Astrocyte of the hippocampus (primary cell): ENCODE measurements at regions not wholly inside any gene's neighbourhood (a gene's known extent, or its start where the extent isn't known, plus 50 kb on each side); places are given as distances from the start of the nearest gene placed in this dataset.

Experiments used
- DNase-seq: peaks from one replicate; pipeline ENCODE4 v3.0.0; 2011; ENCODE audit warnings: low read depth, low spot score

DNA sequence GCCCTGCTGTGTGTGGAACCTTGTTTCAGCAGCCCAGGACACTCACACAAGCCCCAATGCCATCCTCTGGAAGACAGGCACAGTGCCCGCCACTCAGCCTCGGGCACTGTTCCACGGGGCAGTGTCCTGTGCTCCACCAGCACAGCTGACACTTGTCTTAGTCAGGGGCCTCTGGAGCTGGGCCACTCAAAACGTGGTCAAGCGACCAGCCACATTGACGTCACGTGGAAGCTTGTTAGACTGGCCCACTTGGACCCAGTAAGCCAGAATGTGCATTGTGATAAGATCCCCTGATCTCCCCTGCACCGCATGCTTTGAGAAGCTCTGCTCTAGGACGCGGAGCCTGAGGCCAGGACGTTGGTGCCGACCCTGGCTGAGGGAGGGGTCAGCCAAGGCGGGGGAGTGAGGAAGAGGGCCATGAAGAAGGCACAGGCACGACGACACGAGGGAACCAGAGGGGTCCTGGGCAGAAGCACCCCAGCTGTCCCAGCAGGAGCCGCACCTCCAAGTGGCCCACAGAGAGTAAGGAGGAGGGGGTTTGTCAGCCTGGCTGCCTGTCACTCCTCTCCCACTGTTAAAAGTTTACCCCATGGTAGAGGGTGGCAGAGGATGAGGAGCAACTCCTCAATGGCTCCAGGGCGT, 64.6 kb downstream of the LINC01488 start:
- no peak for DNase-seq

DNA sequence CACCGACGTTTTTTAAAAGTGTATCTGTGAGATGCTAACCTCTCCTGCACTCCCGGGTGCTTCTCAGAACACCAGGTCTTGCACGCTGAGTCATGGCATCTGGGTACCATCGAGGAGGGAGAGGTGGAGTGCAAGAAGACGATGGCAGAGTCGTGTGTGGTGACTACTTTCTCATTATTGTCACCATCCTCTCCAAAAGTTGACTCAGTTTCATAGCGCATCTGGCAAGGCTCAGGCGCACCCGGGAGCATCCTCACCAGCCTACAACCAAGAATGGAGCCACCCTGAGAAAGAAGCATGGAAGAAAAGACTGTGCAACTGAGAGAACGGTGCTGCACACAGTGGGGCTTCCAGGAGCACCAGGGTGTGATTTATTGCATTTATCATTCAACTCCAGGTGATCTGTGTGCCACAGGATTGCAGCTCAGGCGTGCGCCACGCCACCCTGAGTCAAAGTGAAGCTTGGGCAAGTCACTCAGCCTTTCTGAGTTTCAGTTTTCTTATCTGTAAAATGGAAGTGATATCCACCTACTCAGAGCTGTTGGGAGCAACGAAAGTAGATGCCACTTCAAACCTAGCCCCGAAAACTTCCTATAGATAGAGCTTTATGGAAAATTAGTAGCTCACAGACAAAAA, 65.4 kb downstream of the LINC01488 start:
- DNase-seq, result no peak

DNA sequence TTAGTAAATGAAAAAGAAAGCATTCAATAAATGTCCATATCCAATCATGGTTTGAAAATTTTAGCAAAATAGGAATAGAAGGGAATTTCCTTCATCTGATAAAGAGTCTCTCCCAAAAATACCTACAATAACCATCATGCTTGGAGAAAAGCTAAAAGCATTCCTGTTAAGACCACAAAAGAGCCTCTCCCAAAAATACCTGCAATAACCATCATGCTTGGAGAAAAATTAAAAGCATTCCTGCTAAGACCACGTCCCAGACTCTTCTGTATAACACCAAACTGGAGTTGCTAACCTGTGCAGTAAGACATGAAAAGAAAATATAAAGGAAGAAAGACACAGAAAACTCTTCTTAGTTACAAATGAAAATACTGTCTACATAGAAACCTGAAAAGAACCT, 69.4 kb downstream of the LINC01488 start:
- DNase-seq, result no peak

DNA sequence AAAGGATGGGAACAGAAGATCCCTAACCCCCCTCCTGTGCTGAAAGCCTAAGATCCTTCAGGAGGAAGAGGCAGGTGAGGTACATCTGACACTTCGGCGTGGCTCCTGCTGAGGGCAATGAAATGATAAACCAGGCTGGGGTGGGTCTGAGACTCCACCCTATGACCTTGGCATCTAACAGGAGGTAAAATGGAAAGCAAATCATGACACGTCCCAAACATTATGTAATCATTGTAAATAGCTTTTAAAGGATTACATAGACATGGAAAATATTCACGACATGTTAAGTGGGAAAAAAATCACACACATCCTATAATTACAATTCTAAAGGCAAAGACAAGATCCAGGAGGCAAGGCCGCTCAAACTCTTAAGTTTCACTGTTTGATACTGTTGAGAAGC, 70.5 kb downstream of the LINC01488 start:
- no peak for DNase-seq

DNA sequence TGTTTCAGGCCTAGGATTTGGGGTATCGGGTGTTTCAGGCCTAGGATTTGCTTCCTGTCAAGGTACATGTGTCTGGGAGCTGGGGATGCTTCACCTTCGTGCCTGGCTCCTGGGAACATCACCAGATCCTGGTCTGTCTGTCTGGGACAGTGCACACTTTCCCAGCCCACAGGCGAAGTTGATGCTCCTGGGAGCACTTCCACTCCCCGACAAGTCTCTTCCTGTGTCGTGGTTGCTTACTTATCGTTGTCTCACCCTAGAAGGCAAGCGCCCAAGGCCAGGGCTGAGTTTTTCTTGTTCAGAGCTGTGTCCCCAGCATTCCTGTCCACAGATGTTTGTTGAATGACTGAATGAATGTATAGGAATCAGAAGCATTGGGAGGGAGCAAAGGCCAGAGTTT, 71.5 kb downstream of the LINC01488 start:
- no peak for DNase-seq

DNA sequence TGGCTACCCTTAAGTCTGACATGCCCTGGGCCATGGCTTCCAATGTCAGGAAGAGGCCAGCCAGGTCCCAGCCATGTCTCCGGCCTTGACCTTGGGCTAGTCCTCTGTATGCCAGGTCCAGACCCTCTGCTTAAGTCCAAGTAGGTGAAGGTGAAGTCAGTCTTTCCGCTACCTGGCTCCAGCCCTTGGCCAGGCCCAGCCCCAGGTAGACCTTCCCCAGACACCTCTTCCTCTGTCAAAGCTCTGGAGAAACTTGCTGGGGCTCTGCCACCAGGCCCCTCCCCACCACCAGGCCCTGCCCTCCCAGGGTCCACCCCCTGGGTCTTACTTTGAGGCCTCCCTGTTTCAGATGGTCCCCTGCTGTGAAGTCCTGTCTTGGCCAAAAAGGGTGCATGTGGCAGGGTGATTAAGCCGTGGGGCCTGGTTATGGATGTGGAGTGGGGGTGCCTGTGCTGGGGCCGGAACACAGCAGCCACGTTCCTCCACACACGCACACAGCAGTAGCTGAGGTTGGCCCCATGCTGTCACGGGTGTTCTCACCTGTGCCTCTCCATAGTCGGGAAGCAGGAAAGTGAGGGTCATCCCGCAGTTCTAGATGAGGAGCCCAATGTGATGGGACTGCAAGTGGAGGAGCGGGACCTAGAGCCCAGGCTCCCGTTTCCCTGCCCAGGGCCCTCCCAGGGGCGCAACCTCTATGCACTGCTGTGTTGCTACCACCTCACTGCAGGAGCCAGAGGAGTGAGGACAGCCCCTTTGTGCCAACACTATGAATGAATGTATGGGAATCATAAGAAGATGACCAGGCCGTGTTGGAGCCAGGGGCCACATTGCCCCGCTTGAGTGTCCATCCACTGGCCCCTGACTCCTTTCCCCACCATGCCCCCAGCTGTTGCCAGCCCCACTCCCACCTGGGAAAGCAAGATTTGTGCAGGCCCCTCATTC, 72.2 kb downstream of the LINC01488 start:
- no peak for DNase-seq

DNA sequence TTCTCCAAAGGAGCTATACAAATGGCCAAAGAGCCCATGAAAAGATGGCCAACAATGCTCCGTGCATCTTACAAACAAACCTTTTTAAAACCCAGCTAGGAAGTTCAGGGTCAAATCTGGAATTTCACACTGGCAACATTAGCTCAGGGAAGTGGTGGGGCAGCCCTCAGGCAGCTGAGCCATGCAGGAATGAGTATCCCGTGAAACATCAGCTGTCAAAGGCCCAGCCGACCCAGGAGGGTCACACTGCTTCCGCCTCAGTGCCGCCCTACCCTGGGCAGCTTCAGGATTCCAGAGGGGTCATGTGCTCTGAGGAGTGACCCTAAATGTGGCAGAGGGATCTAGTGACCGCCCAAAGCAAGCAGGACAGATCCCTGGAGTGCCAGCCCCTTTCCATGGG, 73.4 kb downstream of the LINC01488 start:
- no peak for DNase-seq

DNA sequence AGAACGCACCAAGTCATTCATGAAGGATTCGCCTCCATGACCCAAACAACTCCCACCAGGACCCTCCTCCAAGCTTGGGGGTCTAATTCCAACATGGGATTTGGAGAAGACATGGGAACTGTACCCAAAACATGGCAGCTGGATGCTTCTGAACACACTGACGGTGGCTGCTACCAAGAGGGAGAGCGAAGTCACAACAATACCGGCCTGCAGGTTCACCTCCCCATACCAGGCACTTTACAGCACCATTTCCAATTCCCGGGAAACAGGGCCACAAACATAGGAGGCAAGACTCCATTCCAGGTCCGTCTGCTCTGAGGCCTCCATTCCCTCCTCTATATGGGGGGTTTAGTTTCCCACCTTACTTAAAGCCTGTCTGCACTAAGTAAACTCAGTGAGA, 75.8 kb downstream of the LINC01488 start:
- DNase-seq, result no peak

DNA sequence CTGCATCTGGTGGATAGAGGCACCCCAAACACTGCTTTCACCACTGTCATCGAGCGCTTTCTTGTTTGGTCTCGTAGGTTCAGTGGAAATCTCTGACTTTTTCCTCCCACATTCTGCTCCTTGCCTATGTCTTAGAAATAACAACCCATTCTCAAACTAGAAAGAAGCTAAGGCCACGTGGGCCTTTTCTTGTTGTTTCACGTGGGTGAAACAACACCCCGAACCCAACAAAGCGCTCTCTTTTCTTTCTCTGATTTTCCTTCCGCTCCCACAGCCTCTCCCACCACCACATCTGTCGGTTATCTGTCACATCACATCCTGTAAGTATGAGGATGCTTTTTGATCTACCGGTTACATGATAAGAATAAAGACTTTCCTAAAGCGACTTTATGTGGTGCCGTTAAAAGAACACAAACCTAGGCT, 77.1 kb downstream of the LINC01488 start:
- DNase-seq, result no peak

DNA sequence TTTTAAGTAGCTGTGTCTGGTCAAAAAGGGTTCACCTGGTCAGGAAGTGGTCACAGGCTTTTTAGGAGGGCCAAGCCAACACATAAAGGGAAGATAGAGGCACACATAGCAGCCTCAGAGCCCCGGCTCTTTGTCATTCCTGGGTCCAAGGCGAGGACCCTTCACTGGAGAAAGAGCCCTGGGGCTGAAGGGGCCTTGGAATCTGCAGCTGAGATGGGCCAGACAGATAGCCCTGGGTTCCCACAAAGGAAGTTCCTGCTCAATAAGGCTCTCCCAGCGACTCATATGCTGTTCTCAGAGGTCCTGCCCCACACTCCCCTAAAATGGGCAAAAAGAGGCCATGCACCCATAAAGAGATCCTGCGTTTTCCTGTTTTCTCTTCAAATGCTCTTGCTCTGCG, 77.7 kb downstream of the LINC01488 start:
- DNase-seq, result no peak

DNA sequence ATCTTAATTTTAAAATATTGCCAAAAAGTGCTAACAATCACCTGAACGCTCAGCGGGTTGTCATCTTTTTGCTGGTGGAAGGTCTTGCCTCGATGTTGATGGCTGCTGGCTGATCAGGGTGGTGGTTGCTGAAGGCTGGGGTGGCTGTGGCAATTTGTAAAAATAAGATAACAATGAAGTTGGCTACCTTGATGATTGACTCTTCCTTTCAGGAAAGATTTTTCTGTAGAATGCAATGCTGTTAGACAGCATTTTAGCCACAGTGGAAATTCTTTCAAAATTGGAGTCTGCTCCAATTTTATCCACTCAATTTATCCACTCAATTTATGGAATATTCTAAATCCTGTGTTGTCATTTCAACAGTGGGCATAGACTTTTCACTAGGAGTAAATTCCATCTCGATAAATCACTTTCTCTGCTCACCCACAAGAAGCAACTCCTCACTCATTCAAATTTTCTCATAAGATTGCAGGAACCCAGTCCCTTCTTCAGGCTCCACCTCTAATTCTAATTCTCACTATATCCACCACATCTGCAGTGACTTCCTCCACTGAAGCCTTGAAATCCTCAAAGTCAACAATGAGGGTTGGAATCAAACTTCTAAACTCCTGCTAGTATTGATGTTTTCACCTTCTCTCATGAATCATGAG, 78.8 kb downstream of the LINC01488 start:
- no peak for DNase-seq

DNA sequence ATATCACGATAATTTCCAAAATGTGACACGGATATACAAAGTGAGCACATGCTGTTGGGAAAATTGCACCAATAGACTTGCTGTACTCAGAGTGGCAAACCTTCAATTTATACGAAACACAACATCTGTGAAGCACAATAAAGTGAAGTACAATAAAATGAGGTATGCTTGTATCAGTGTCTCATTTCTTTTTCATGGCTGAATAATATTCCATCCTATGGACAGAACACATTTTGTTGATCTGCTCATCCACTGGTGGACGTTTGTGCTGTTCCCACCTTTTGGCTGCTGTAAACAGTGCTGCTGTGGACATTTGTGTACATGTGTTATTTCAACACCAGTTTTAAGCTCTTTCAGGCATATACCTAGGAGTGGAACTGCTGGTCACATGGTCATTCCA, 78.7 kb upstream of the CCND1 start:
- no peak for DNase-seq

DNA sequence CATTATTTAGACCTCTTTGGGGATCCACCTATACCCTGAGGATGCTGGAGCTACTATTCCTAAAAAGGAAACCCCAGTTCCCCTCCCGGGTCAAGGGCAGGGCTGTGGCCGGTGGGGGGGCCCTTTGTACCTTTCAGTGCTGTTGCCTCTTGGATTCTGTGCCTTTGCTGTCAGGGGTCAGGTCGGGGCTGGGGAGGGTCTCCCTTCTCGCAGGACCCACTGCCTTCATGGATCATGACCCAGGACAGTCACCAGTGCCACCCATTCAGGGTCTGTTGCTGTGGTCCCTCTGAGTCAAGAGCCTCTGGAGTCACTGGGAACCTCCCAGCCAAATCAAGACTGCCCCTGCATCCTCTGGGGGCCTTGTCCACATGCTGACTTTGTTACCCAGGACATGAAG, 78.1 kb upstream of the CCND1 start:
- no peak for DNase-seq

DNA sequence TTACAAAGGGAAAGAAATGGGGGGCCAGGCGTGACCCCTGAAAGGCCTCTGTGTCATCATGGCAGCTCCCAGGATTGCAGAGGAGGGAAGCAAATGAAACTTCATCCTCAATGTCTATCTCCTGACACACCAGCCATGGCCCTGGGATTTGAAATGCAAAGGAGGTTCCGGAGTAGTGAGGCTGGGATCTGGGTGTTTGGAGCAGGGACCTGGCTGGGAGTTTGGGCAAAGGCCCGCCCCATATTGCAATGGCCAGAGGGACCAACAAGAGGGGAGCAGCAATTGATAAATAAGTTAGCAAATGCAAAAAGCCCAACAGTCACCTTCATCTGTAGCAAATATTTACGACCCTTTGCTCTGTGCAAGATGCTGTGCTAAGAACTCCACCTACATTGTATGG, 77.7 kb upstream of the CCND1 start:
- DNase-seq, result no peak

DNA sequence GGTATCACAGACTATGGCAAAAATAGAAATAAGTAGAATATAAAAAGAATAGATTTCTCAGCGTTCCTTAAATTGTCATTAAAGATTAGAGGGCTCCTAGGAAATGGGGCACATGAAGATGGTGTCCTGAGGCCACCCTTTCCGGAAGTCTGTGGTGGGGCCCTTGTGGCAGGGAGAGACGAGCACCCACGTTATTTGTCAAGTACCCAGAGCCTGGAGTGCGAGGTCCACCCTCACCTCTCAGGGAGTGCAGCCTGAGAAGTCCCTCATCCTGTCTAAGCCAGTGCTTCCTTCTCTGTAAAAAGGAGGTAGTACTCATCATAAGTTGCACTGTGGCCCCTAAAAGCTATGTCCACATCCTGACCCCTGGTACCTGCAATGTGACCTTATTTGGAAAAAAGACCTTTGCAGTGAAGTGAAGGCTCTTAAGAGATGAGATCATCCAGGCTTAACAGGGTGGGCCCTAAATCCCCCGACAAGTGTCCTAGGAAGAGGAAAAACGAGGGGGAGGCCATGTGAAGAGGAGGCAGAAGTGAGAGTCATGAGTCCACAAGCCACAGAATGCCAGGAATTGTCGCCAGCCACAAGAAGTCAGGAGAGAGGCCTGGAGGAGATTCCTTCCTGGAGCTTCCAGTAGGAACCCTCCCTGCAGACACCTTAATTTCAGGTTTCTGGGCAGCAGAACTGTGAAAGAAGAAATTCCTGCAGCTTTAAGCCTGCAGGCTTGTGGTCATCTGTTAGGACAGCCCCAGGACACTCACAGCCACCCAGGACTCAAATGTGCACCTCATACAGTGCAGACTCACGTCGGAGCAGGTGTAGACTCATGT, 76.8 kb upstream of the CCND1 start:
- peak; percentile 57 for DNase-seq

DNA sequence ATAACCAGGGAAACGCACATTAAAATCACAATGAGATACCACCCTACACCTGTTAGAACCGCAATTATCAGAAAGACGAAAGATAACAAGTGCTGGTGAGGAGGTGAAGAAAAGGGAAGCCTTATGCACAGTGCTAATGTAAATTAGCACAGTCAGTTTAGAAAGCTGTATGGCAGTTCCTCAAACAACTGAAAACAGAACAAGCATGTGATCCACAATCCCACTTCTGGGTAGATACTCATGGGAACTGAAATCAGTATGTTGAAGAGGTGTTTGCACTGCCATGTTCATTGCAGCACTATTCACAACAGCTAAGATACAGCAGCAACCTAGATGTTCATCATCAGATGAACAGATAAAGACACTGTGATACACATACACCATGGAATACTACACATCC, 75.0 kb upstream of the CCND1 start:
- DNase-seq, result no peak

DNA sequence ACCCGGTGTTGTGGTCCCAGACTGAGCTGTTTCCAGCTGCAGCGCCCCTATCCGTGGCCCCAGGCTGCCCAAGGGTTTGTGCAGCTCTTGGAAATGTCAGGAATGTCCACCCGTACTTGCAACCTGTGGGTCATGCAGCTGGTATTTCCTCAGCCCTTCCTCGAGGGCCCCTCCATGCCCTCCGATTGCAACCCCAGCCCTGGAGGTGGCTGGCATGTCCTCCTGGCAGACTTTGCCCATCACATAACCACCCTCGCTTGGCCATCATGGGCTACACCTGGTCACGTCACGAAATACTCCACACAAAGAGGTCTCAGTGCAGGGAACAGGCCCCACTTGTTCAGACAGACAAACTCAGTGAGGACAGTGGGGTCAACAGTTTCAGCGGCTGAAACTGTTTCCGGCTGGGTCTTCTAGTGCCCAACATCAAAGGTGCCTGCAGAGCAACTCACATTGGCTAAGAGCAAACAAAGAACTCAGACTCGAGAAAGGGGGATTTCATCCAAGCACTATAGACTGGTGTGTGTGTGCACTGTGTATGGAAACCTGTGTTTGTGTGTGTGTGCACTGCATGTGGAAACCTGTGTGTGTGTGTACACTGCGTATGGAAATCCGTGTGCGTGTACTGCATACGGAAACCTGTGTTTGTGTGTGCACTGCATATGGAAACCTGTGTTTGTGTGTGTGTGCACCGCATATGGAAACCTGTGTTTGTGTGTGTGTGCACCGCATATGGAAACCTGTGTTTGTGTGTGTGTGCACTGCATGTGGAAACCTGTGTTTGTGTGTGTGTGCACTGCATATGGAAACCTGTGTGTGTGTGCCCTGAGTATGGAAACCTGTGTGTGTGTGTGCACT, 72.8 kb upstream of the CCND1 start:
- DNase-seq, result peak; percentile 30

DNA sequence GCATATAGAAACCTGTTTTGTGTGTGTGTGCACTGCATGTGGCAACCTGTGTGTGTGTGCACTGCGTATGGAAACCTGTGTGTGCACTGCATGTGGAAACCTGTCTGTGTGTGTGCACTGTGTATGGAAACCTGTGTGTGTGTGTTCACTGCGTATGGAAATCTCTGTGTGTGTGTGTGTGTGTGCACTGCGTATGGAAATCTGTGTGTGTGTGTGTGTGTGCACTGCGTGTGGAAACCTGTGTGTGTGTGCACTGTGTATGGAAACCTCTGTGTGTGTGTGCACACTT, 72.2 kb upstream of the CCND1 start:
- DNase-seq, result no peak

DNA sequence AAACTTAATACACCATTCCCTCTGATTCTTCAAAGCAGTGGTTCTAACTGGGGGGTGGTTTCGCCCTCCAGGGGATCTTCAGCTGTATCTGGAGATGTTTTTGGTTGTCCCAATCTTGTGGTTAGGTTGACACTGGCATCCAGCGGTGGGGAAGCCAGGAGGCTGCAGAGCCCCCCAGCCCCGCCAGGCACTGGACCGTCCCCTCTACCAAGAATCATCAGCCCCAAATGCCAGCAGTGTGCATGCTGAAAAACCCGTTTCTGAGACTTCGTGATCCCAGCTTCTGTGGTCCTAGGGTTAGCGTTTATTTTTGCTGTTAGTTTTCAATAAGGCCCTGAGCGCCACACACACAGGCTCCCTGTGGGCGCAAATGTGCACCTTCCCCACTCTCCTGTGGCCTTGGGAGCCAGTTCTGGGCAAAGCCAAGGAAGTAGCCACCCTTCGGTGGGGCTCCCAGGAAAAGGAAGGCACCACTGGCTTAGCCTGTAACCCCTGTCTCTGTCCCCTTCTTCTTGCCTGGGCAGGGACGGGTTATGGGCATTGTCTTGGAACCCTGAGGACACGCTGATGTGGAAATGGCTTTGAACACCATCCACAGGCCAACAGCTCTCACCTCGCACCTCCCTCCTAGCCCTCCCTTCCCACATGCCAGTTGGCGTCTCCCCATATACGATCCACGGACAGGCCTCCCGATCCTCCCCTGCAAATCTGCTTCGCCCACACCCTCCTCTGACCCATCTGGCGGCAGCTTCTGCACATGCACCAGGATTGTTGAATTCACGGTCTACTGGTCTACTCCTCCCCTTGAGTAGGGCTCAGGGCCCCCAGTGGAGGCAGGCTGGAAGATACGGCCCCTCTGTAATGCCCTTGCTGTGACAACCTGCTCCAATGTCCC, 71.4 kb upstream of the CCND1 start:
- DNase-seq, result no peak
